HG03103 (cell line): ENCODE measurements at regions not wholly inside any gene's neighbourhood (a gene's known extent, or its start where the extent isn't known, plus 50 kb on each side); places are given as distances from the start of the nearest gene placed in this dataset.

Source experiments
- ATAC-seq: cut with Tn5 transposase; IDR thresholded peaks from one replicate; pipeline ENCODE4 v1.9.1; 2021; ENCODE audit warnings: low read depth; ENCODE audit not compliant: unreplicated experiment

- ATAC-seq: no peak
Measured at GRCh38 chr7:68476966-68477365, 1121.3 kb upstream of the AUTS2 start.

- no peak for ATAC-seq
Measured at GRCh38 chr7:68478326-68478725, 1119.9 kb upstream of the AUTS2 start.

- no peak for ATAC-seq
Measured at GRCh38 chr7:68482800-68483199, 1115.5 kb upstream of the AUTS2 start.

DNA sequence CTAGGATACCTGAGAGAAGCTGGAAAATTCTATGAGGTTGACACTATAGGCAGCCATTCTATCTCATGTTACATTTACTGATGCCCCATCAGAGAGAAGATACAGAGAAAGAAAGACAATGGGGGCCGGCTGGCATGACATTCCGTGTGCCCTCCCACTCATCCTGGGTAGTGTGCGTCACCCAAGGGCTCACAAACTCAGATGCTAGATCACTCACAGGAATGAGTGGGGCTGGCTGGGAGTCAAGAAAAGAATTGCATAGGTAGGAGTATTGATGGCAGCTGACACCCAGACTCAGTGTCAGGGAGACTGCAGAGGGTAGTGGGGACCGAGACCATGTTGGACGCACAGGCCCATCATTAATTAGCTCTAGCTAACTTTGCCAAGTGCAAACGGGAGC is 1113.5 kb upstream of the AUTS2 start:
- no peak for ATAC-seq

DNA sequence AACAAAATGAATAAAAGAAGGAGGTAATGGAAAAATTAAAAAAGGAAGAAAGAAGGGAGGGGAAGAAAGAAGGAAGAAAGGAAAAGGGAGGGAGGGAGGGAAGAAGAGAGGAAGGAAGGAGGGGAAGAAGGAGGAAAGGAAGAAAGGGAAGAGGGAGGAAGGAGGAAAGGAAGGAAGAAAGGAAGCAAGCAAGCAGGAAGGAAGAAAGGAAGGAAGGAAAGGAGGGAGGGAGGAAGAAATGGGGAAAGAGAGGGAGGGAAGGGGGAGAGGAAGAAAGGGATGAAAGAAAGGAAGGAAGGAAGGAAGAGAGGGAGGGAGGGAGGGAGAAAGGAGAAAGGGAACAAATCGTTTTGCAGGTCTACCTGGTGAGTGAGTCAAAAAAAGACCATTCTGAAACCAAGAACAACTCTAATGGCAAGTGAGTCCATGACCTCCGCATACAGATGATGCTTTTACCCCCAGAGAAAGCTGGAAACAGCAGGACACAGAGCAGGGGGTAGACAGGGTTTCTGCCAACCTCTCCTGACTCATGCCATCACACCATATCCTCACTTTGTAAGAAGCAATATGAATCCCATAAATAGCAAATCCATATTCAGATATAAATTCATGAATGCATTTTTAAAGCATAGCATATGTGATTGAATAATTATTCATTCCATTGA is 1112.9 kb upstream of the AUTS2 start:
- no peak for ATAC-seq

- ATAC-seq: no peak
Measured at GRCh38 chr7:68488341-68489060, 1109.8 kb upstream of the AUTS2 start.

GRCh38 chr7:68491523-68492358 is 1106.5 kb upstream of the AUTS2 start:
- ATAC-seq: no peak

- ATAC-seq: no peak
Measured at GRCh38 chr7:68492359-68492690, 1106.0 kb upstream of the AUTS2 start.

GRCh38 chr7:68503400-68503799 is 1094.9 kb upstream of the AUTS2 start:
- no peak for ATAC-seq

DNA sequence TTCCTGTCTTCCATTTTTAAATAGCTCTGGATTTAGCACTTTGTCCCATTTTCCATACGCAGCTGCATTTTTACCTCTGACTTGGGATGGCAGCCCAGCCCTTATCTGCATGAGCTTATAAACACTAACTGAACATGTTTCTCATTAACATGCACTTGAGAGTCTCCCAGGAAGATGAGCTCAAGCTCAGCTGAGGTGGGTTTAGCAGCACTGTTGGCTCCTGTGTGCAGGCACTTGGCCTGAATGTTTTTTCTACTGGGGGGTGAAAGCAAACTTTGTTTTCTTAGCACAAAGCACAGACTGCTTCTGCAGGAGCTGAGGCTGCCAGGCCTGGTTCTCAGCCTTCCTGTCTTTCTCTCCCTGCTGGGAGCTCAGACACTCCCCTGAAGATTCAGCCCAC is 1093.6 kb upstream of the AUTS2 start:
- ATAC-seq: no peak

GRCh38 chr7:68505721-68506120 is 1092.6 kb upstream of the AUTS2 start:
- no peak for ATAC-seq

GRCh38 chr7:68507668-68508067 is 1090.6 kb upstream of the AUTS2 start:
- no peak for ATAC-seq

GRCh38 chr7:68509054-68509453 is 1089.2 kb upstream of the AUTS2 start:
- no peak for ATAC-seq

GRCh38 chr7:68509603-68510002 is 1088.7 kb upstream of the AUTS2 start:
- no peak for ATAC-seq

DNA sequence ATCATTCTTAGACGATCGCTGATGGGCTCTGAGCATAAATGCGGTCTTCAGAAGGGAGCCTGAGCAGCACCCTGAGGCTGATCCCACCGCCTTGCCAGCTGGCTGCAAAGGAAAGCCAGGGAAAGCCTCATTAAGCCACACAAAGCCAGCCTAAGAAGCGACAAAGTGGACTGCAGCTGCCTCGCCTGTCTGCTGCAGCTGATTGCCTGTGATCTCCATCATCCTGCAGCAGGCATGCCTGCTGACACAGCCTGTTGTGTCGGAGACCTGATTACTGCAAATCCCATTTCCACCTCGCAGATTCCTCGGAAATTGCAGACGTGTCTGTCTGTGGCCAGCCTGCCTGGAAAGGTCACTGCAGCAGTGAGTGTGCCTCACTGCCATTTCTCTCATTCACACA is 1087.0 kb upstream of the AUTS2 start:
- ATAC-seq: no peak

- ATAC-seq: no peak
Measured at GRCh38 chr7:68512466-68512865, 1085.8 kb upstream of the AUTS2 start.

GRCh38 chr7:68518060-68518459 is 1080.2 kb upstream of the AUTS2 start:
- no peak for ATAC-seq

DNA sequence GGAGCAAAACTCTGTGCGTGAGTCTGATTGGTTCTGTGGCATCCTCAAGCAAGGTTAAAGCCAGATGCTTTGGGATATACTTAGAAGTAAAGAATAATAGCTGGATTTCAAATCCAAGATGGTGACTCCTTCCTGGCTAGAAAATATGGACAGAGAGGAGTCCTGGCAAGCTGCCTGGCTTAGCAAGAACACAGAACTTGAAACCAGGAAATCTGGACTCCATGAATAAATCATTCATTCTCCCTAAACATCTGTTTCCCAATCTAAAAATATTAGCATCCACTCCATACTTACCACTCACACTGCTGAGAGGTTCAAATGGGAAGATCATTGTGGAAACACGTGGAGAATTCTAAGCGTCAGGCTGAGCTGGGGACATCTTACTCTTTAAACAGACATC is 1074.1 kb upstream of the AUTS2 start:
- no peak for ATAC-seq

GRCh38 chr7:68529221-68529620 is 1069.1 kb upstream of the AUTS2 start:
- ATAC-seq: no peak

- no peak for ATAC-seq
Measured at GRCh38 chr7:68535266-68535665, 1063.0 kb upstream of the AUTS2 start.

- ATAC-seq: no peak
Measured at GRCh38 chr7:68537051-68537773, 1061.1 kb upstream of the AUTS2 start.
